ENCODE measurements at regions not wholly inside any gene's neighbourhood (a gene's known extent, or its start where the extent isn't known, plus 50 kb on each side); places are given as distances from the start of the nearest gene placed in this dataset.
A peak's percentile ranks its signal among the peaks of the same experiment; 100 is the strongest.

DNA sequence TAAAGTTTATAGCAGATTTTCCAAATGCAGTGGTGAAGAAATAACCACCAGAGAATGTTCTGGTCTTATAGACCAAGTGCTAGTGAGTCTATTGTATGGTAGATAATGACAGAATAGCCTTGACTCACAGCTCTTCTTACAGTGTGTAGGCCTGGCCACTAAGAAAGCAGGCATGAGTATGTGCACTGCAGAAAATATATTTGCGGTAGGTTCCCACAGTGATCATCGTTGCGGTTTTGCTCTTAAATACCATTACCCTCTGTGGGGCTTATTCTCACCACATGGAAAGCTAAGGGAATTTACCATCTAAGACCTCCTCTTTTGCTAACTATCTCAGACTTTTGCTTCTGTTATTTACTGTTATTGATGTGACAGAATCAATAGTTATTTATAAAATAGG lies 212.3 kb upstream of the SYNDIG1 start:
- DNase-seq = peak; percentile 87

DNA sequence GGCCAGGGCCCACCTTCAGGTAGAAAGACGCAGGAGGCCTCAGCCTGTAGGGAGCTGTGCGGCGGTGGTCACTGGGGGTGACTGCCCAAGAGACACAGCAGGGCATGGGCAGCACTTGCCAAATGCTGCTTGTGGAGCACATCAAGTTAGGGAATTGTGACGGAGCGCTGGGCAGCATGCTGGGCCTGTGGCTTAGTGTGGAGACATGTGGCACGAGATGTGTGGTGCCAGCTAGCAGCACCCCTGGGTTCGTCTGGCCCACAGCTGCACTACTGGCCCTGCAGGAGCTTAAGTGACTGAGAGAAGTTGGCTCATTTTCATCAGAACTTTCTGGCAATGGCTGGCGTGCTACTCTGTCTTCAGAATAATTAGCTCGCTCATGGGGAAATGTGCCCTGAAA lies 213.1 kb upstream of the SYNDIG1 start:
- no peak for DNase-seq

- no peak for DNase-seq
Observed at GRCh38 chr20:24254480-24254879, 214.9 kb upstream of the SYNDIG1 start.

DNA sequence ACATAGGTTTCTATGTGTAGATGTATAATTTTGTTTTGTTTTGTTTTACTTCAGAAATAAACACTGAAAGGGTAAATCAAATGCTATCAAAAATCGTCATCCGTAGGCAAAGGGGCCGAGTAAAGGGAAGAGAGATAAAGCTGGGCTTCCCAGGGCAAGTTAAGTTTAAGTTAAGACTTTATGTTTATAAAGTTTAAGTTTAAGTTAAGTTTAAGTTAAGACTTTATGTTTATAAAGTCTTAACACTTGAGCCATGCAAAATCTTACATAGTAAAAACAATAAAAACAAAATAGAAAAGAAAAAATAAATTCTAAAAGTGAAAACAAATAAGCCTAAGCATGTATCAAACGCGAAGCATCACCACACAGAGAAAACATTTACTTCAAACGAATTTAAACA lies 216.1 kb upstream of the SYNDIG1 start:
- no peak for DNase-seq

DNA sequence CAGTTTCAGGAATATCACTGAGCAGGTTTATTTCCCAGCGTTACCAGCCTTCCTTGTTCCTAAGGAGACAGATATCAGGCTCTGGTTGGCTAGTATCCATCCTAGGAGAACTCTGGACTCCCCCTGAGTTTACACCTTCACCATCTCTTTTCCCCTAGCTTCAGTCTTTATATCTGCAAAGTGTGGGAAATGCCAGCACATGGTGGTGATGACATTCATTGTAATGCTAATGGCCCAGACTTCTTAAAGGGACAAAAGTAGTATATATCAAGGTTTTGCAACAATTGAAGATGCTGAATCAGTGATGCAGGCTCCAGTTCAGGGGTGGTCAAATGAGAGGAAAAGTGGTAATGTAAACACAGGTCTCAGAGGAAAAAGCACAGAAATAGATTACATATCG lies 224.3 kb upstream of the SYNDIG1 start:
- DNase-seq = no peak

DNA sequence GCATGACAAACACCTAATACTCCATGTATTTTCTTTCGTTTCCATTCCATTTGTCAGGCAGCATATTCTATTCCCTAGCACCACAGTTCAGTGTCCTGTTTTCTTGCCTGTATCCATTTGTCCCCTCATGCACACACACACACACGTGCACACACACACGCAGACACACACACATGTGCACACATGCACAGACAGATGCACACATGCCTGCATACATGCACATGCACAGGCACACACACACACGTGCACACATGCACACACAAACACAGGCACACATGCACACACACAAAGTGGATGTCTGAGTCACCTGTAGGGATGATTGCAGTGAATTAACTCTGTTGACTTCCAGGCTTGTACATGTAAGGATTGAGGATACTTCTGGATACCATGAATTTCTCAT lies 226.7 kb upstream of the SYNDIG1 start:
- DNase-seq = no peak

- DNase-seq = no peak
Observed at GRCh38 chr20:24241466-24241865, 228.0 kb upstream of the SYNDIG1 start.

DNA sequence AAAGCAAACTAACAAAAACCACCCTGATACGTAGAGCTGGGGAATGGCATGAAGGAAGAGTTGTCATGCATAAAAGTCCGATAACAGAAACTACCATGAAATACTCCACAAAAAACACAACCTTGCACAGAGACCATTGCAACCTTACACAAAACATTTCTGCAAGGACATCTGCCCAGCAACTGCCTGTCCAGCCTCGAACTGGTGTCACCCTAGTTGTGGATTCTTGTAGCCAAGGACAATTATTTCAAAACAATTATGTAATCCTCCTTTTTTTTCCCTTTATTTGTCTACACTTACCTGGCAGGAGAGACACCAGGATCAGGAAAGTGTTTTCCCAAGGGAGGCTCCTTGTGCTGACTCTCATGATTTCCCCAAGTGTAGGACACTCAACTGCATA lies 232.5 kb upstream of the SYNDIG1 start:
- DNase-seq = no peak

DNA sequence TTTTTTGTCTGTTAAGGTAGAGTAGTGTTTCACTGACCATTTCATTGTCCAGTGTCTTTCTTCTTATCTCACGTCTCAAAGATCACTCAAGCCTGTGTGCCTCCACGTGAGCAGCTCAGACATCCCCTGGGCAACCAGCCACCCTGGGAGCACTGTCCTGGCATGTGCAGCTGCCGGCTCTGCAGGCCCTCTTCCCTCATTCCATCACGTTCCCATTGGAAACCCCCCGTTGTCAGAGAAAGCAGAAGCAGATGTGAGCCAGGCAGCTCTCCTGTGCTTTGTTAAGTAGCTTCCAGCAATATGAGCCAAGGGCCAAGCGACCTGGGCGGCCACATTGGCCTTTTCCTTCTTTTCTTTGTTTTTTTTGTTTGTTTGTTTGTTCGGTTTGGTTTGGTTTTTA lies 233.2 kb upstream of the SYNDIG1 start:
- peak; percentile 75 for DNase-seq

DNA sequence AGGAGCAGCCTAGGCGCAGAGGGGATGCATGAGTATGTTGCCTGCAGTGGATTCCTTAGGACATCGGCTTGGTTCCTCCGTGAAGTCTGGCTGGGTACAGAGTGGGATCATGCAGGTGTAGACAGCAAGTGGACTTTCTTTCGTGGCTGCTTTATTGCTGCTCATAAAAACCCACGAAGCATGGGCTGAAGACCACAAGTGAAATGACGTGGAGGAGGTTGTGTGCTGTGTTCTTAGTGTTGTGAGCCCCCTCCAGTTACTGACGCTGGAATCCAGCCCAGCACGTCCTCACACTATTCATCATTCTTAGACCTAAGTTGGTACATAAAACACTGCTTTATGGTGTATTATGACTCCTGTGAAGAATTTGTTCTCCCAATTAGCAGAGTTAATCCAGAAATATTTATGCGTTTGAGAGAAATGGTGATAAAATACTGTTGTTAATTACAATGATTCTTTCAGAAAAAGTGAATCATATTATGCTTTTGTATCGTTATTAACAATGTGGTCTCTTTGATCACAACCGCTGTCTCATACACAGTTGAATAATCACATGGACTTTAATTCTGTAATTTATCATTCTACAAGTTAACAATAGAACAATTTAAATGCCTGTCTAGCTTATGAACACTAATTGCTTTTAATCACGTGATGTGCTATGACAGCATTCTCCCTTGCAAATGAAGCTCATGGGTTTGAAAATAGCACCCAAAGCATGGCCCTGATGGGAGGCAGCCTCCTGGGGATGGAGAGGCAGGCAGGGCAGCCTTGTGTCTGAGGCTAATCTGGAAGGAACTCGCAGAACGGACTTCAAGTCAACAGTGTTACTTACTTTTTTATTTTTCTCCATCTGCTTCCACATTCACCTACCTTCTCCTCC lies 233.9 kb upstream of the SYNDIG1 start:
- DNase-seq = no peak

DNA sequence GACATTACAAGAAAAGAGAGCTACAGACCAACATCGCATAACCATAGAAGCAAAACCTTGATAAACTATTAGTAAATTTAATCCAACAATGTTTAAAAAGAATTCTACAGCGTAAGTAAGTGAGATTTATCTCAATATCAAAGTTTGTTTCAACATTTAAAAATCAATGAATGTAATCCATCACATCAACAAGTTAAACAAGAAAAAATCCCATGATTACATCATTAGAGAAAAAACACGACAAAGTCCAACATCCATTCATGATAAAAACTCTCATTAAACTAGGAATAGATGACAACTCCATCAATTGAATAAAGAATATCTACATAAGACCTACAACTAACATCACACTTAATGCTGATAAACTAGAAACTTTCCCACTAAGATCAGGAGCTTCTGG lies 239.0 kb upstream of the GGTLC1 start:
- DNase-seq = no peak

DNA sequence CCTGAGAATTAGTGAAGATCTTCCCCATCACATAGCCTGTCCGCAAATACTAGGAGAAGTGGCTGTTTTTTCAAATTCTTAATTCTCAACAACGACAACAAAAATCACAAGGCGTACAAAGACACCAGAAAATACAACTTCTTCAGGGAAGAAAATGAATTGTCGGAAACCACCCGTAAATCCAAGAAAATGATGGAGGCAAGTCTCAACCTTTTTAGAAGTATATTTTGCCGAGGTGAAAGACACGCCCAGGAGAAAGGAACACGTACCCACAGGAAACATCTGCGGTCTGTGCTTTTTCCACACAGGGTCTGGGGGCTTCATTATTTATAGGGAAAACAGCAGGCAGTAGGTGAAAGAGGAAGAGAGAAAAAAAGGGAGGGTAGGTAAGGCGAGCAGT lies 223.9 kb upstream of the GGTLC1 start:
- DNase-seq = no peak

GRCh38 chr20:24211972-24212371 lies 223.4 kb upstream of the GGTLC1 start:
- DNase-seq = no peak

DNA sequence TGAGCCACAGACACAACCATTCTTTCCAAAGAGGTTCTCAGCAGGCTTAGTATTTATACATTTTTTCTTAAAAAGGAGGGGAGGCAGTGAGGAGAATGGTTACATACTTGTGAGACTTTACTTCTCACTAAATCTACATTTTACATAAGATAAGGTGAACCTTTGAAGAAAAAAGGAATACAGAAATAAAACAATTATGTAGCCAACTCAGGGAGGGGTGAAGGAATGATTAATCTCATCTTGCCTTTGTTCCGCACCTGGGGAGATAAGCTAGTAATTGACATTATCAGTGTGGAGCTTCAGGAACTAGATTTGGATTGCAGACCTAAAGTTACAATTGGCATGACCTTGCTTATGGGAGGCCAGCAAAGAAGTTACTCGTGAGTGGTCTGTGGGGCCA lies 221.8 kb upstream of the GGTLC1 start:
- DNase-seq = no peak

- DNase-seq = peak; percentile 6
Observed at GRCh38 chr20:24208652-24209051, 220.1 kb upstream of the GGTLC1 start.

- DNase-seq = no peak
Observed at GRCh38 chr20:24207803-24208300, 219.3 kb upstream of the GGTLC1 start.

GRCh38 chr20:24206995-24207394 lies 218.4 kb upstream of the GGTLC1 start:
- DNase-seq = no peak

GRCh38 chr20:24203526-24204183 lies 215.1 kb upstream of the GGTLC1 start:
- DNase-seq = no peak

- no peak for DNase-seq
Observed at GRCh38 chr20:24199501-24199900, 210.9 kb upstream of the GGTLC1 start.

- no peak for DNase-seq
Observed at GRCh38 chr20:24194143-24194542, 205.6 kb upstream of the GGTLC1 start.

GRCh38 chr20:24190905-24191304 lies 202.3 kb upstream of the GGTLC1 start:
- DNase-seq = no peak

GRCh38 chr20:24185791-24186190 lies 197.2 kb upstream of the GGTLC1 start:
- DNase-seq = peak; percentile 12

GRCh38 chr20:24181151-24181550 lies 192.6 kb upstream of the GGTLC1 start:
- DNase-seq = no peak

GRCh38 chr20:24169256-24169655 lies 180.7 kb upstream of the GGTLC1 start:
- DNase-seq = no peak

Data from fibroblast of skin of scalp (primary cell).